Stimulated activated effector memory CD8-positive, alpha-beta T cell treated with anti-CD3 and anti-CD28 coated beads, Interleukin-12 subunit alpha, Interleukin-12 subunit beta, amount 100 ng/mL, for 72 hours (primary cell): ENCODE measurements at regions not wholly inside any gene's neighbourhood (a gene's known extent, or its start where the extent isn't known, plus 50 kb on each side); places are given as distances from the start of the nearest gene placed in this dataset.

Experiments
- ATAC-seq: fragments of 150-1000 bp; cut with Tn5 transposase; 2 replicates; pipeline ENCODE4 v1.10.0; 2021
- DNase-seq, 2 donors: peaks; one replicate each; pipeline ENCODE4 v3.0.0; 2021 to 2022; ENCODE audit warnings: low spot score in 2 of 2
- H3K27ac Mint-ChIP-seq: one replicate; pipeline ENCODE4 v1.8.0; 2022; ENCODE audit warnings: mild to moderate bottlenecking, mixed read lengths
- H3K36me3 Mint-ChIP-seq: one replicate; pipeline ENCODE4 v1.8.0; 2022; ENCODE audit warnings: mild to moderate bottlenecking, mixed read lengths
- H3K4me1 Mint-ChIP-seq: one replicate; pipeline ENCODE4 v1.8.0; 2022; ENCODE audit warnings: mixed read lengths
- H3K4me3 Mint-ChIP-seq: one replicate; pipeline ENCODE4 v1.8.0; 2022; ENCODE audit warnings: mild to moderate bottlenecking, mixed read lengths
- H3K9me3 Mint-ChIP-seq: one replicate; pipeline ENCODE4 v1.8.0; 2022; ENCODE audit warnings: mixed read lengths

DNA sequence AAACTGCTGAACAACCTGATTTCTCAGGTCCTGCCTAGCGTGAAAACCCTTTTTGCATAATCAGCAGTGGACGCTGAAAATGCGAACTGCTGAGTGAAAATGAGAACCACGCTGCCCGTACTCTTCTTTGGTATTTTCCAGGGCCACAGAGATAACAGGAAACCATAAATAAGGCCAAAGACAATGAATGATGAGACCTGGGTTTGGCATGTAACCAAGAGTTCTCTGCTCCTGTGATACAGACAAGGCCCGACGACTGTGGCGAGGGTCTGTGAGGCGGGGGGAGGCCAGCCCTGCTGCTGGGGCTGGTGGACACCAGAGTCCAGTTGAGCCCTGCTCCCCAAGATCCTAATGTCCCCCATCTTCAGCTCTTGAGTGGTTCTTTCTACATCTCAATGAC is 236.0 kb downstream of the WDR11 start:
- H3K9me3 Mint-ChIP-seq = peaks cover 2% of the 10 kb centered on the region
- no peaks in the 10 kb centered on the region for H3K4me1 Mint-ChIP-seq
- H3K27ac Mint-ChIP-seq = no peak overlapping the region
- no peak overlapping the region for H3K4me3 Mint-ChIP-seq
- H3K36me3 Mint-ChIP-seq = no peaks in the 10 kb centered on the region
- DNase-seq (no peak), ATAC-seq (no peak)

DNA sequence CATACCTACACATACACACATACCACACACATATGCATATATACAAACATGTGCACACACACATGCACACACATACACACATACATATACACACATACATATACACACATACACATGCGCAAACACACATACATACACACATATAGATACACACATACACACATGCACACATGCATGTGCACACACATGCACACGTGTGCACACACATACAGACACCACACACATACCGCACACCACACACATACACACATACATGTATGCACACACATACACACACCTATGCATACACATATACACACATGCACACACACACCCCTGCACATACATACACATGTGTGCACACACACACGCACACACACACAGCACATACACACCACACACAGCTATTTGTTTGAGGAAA is 236.5 kb downstream of the WDR11 start:
- H3K9me3 Mint-ChIP-seq = peaks cover 2% of the 10 kb centered on the region
- no peaks in the 10 kb centered on the region for H3K4me1 Mint-ChIP-seq
- no peaks in the 10 kb centered on the region for H3K36me3 Mint-ChIP-seq
- no peak for ATAC-seq
- no peak overlapping the region for H3K4me3 Mint-ChIP-seq
- H3K27ac Mint-ChIP-seq = no peak overlapping the region
- no peak for DNase-seq

DNA sequence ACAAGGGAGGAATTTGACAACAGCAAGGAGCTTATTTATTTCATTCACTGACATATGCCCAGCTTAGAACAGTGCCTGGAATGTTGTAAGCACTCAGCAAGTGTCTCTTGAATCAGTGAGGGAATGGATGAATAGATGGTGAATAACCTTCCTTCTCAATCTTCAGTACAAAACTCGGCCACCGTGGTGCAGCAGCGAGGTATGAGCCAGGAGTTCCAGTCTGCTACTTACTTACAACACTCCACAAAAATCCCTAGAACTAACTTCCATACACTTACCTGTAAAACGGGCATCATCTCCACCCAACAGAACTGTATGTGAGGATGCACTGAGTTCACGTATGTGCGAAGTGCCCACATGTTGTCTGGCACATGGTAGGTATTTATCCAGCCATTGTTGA is 237.4 kb downstream of the WDR11 start:
- no peak overlapping the region for H3K27ac Mint-ChIP-seq
- H3K4me1 Mint-ChIP-seq = no peaks in the 10 kb centered on the region
- H3K9me3 Mint-ChIP-seq = peaks cover 2% of the 10 kb centered on the region
- ATAC-seq = no peak
- no peak overlapping the region for H3K4me3 Mint-ChIP-seq
- H3K36me3 Mint-ChIP-seq = no peaks in the 10 kb centered on the region
- no peak for DNase-seq

DNA sequence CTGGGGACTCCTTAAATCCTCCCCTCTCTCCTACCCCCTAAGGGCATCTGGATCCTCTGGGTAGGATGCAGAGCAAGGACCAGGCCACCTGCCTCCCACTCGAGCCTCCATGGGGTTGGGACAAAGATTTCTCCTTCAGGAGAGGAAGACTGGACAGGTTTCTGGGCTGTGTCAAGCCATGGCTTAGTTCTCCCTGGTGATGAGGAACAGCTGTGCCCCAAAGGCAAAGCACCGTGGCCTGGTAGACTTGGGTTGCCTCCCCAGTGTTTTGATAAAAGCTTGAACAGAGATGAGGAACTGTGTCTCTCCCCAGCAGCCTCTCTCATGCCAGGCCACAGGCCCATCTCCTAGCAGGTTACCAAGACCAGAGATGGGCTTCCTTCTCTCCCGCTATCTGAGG is 238.3 kb downstream of the WDR11 start:
- DNase-seq (no peak), ATAC-seq (no peak)
- Mint-ChIP-seq H3K9me3 (peaks cover 2% of the 10 kb centered on the region), H3K4me1 (no peaks in the 10 kb centered on the region), H3K36me3 (no peaks in the 10 kb centered on the region), H3K4me3 (no peak overlapping the region), H3K27ac (no peak overlapping the region)

DNA sequence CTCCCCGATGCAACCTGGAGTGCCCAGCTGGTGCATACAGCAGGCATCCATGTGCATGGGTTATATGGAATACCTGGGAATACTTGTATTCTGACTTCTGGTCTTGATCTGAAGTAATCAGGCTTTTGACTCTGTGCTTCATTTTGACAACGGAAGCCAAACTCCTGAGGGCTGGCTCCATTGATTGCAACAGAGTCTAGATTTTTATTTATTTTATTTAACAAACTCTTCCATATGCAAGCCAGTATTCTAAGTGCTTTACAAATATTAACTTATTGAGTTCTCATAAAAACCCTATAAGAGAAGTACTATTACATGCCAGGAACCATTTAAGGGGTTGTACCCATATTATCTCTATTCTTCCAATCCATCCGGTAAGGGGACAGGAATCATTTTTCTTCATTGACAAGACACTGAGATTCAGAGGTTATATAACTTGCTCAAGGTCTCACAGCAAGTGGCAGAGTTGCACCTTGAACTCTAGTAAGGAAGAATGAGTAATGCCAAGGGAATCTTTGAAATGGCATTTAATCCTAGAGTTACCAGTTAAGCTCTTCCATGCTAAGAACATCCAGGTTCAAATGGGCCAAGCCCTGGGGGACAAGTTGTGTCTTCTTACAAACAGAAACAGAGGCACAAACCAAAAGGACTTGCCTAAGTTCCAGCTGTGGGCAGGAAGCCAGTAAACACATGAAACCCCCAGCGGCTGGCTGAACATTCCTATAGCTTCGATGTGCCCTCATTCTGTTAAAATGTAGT is 241.0 kb downstream of the WDR11 start:
- no peaks in the 10 kb centered on the region for H3K4me1 Mint-ChIP-seq
- H3K4me3 Mint-ChIP-seq = no peak overlapping the region
- no peak overlapping the region for H3K27ac Mint-ChIP-seq
- H3K9me3 Mint-ChIP-seq = peaks cover 2% of the 10 kb centered on the region
- no peaks in the 10 kb centered on the region for H3K36me3 Mint-ChIP-seq
- ATAC-seq (no peak), DNase-seq (no peak)

DNA sequence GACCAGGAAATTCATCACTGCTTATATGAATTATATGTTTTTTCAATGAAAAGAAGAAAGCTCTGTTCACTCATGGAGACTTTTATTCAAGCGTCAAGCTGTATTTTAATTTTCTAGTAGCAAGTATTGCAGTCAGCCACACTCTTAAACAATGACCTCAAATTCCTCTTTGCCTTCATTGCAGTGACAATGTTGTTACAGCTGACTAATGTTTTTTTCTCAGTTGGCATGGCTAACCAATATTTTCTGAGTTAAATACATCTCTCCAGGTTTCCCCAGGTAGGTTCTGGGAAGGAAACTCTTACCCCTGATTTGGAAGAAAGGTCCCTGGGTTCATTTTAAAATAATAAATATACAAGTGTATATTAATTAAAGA is 241.5 kb downstream of the WDR11 start:
- no peak overlapping the region for H3K27ac Mint-ChIP-seq
- no peaks in the 10 kb centered on the region for H3K4me1 Mint-ChIP-seq
- no peak overlapping the region for H3K4me3 Mint-ChIP-seq
- no peak for DNase-seq
- H3K9me3 Mint-ChIP-seq = peaks cover 2% of the 10 kb centered on the region
- no peaks in the 10 kb centered on the region for H3K36me3 Mint-ChIP-seq
- no peak for ATAC-seq

DNA sequence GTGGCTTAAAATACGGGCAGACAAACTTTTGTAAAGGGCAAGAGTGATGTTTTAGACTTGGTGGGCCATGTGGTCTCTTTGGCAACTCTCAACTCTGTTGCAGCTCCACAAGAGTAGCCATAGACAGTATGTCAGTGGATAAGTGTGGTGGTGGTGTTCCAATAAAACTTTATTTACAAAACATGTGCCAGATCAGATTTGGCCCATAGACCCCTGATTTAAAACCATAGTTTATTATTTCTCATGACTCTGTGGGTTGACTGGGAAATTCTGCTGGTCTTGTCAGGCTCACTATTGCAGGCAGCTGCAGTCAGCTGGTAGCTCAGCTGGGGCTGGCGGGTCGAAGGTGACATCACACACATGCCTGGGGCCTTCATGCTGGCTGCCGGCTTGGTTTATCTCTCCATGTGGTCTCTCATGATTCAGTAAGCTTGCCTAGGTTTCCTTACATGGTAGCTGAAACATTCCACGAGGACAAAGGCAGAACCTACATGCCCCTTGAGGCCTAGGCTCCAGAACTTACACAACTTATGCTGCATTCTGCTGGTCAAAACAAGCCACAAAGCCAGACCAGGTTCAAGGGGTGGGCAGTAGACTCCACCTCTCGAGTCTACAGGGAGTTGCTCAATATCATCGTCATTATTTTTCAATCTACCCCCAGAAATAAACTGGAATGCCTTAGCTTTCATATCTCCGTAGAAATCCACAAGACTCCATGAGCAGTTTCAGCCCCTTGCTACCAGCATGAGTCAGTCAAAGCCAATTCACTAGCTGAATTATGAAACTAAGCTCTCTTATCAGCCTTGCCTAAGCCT is 245.7 kb downstream of the WDR11 start:
- H3K27ac Mint-ChIP-seq = no peak overlapping the region
- no peaks in the 10 kb centered on the region for H3K36me3 Mint-ChIP-seq
- H3K4me1 Mint-ChIP-seq = no peaks in the 10 kb centered on the region
- DNase-seq (no peak), ATAC-seq (no peak)
- H3K4me3 Mint-ChIP-seq = no peak overlapping the region
- H3K9me3 Mint-ChIP-seq = peaks cover under 1% of the 10 kb centered on the region

DNA sequence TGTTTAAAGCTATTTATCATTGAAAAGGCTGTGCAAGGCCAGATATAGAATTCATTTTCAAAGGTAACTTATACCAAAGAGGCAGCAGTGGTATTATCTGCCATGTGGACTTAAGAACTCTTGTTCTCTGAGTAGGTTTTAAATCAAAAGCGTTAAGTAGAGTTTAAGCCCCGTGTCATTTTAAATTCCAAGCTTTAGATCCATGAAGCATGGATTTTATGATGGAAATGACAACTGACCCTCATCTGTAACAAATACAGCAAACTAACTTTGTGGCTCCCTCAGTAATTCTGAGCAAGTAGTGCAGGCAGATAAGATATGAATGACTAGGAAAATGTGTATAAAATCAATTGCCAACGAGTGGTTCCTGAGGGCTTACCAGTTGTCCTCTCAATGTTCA is 247.0 kb downstream of the WDR11 start:
- Mint-ChIP-seq H3K9me3 (no peaks in the 10 kb centered on the region), H3K4me1 (no peaks in the 10 kb centered on the region), H3K27ac (no peak overlapping the region), H3K4me3 (no peak overlapping the region), H3K36me3 (no peaks in the 10 kb centered on the region)
- DNase-seq = no peak
- no peak for ATAC-seq

DNA sequence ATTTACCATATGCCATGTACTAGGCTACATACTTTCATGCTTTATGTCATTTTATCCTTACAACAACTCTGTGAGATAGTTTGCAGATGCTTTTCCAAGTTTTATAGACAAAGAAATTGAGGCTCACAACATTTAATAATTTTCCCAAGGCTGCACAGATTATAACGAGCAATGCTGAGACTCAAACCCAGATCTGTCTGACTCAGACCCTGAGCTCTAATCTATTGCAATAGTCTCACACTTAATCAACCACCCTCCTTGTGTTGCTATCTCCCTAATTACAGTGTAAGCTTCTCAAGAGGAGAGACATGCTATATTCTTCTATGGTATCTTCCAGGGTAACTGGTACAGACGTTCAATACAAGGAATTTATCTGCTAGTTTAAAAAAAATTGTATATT is 247.6 kb downstream of the WDR11 start:
- DNase-seq (no peak), ATAC-seq (no peak)
- no peak overlapping the region for H3K4me3 Mint-ChIP-seq
- no peaks in the 10 kb centered on the region for H3K9me3 Mint-ChIP-seq
- H3K4me1 Mint-ChIP-seq = no peaks in the 10 kb centered on the region
- no peaks in the 10 kb centered on the region for H3K36me3 Mint-ChIP-seq
- H3K27ac Mint-ChIP-seq = no peak overlapping the region

DNA sequence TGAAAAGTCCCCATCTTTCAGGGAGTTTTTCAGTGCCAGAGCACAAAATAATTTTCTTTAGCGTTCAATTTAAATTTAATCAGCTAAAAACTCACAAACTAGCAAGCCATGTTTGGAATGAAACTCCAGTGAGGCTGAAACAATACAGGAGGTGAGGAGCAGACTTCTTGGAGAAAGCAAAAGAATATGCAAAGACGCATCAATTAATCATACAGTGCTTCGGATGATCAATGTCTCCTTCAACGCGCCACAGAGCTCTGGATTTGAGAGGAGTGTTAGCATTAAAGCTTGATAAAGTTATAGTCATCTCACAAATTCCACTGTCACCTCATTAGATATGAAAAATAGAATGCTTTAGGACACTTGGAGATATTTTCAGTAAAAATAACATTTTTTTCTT is 248.0 kb downstream of the WDR11 start:
- Mint-ChIP-seq H3K4me1 (no peaks in the 10 kb centered on the region), H3K4me3 (no peak overlapping the region), H3K36me3 (no peaks in the 10 kb centered on the region), H3K27ac (no peak overlapping the region), H3K9me3 (no peaks in the 10 kb centered on the region)
- DNase-seq (no peak), ATAC-seq (no peak)

DNA sequence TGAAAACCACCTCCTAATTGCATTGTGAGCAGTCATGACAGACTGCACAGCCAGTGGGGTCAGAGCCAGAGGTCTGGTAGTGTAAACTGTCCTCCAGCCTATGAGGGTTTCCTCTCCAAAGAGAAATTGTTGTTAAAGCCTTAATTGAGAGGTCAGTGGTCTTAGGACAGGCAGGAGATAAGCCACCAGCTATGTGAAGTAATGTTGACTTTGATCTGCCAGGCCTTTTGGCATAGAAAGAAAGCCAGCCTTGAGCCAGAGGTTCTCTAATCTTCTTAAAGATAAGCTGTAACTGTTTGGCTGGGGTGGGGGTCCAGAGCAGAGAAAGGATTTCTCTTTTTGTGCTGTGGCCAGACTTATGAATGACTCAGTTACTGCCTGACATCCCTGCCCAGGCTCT is 248.4 kb downstream of the WDR11 start:
- Mint-ChIP-seq H3K9me3 (no peaks in the 10 kb centered on the region), H3K27ac (no peak overlapping the region), H3K4me3 (no peak overlapping the region), H3K36me3 (no peaks in the 10 kb centered on the region), H3K4me1 (no peaks in the 10 kb centered on the region)
- DNase-seq (no peak), ATAC-seq (no peak)

DNA sequence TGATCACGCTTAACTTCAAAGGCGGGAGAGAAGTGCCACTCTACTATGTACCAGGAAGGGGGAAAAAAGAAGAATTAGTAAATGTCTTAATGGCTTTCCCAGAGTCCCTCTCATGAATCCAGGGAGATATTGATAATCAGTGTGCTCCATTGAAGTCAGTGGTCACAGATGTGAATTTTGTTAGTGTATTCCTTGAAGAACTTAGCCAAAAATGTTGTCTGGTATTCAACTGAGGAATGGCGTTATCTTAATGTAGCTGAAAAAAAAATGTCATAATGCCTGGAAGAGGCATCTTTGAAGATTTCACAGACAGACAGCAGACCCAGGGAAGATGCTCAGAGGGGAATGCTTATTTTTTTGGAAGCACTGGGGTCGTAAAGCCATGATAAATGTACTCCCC is 250.4 kb downstream of the WDR11 start:
- ATAC-seq = no peak
- no peaks in the 10 kb centered on the region for H3K4me1 Mint-ChIP-seq

DNA sequence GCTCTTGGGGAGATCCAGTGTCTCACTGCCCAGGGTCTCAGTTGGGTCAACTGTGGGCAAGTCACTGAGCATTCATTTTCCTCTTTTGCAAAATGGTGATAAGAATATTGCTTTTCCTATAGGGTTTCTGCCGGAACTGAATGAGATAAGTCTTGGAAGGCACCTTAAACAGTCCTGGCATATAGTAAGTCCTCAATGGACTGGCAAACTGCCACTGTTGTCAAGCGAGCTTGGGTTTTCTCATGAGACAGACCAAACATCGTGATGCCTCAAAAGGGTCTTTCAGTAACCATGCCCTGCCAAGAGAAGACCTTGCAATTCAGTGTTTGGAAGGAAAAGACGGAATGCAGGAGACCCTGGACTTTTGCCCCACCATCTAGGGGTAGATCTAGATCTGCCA is 251.5 kb downstream of the WDR11 start:
- Mint-ChIP-seq H3K36me3 (no peaks in the 10 kb centered on the region), H3K27ac (no peak overlapping the region), H3K9me3 (no peaks in the 10 kb centered on the region), H3K4me1 (no peaks in the 10 kb centered on the region), H3K4me3 (no peak overlapping the region)
- no peak for DNase-seq
- no peak for ATAC-seq

More for the DNA sequence above, 250.4 kb downstream of the WDR11 start:
- no peak for DNase-seq
- no peak overlapping the region for H3K27ac Mint-ChIP-seq
- H3K36me3 Mint-ChIP-seq = no peaks in the 10 kb centered on the region
- H3K9me3 Mint-ChIP-seq = no peaks in the 10 kb centered on the region
- H3K4me3 Mint-ChIP-seq = no peak overlapping the region

DNA sequence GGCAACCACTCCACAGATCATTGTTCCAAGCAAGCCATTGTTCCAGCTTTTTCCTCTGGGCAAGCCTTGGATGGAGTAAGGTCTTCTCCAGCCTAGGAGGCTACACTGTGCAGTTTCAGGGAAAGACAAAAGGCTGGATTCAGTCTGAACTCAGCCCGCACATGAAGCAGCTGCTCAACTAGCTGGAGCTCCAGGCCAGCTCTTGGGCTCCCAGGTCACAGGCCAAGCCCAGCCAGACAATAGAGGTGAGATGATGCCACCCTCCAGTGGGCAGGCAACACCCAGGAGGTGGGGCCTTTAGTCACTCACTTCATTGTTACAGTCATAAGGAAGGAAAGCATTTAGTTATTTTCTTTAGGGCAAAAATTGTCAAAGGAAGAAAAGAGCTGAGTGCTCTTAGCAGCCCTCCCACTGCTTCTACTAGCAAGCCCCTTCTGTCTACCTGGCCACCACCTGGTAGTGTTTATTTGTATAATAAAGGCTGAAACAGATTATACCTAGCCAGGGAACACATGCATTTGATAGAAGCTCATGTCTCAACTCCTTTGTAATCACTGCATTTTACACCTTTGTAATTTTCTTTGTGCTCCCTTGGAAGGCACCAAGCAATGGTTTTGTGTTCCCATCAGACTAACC is 253.4 kb downstream of the WDR11 start:
- ATAC-seq = no peak
- Mint-ChIP-seq H3K36me3 (no peaks in the 10 kb centered on the region), H3K27ac (no peak overlapping the region), H3K4me1 (no peaks in the 10 kb centered on the region), H3K4me3 (no peak overlapping the region), H3K9me3 (no peaks in the 10 kb centered on the region)
- no peak for DNase-seq

DNA sequence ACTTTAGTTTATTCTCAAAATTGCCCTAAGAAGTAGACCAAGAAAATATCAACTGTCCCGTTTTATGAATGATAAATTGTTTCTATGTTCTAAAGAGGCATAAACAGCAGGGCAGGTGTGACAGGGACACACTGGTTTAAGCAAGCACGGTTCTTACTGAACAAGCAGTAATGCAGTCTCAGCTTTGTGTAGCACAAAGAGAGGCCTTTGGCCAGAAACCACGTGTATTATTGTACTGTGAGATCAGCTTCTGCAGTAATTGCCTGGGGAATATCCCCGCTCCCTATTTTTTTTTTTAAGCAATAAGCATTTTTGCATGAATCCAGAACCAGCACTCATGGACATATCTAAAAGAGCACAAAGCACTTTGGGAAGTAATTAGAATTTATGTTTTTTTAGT is 255.4 kb downstream of the WDR11 start:
- Mint-ChIP-seq H3K9me3 (no peaks in the 10 kb centered on the region), H3K4me1 (no peaks in the 10 kb centered on the region), H3K27ac (no peak overlapping the region), H3K36me3 (no peaks in the 10 kb centered on the region), H3K4me3 (no peak overlapping the region)
- no peak for ATAC-seq
- no peak for DNase-seq

DNA sequence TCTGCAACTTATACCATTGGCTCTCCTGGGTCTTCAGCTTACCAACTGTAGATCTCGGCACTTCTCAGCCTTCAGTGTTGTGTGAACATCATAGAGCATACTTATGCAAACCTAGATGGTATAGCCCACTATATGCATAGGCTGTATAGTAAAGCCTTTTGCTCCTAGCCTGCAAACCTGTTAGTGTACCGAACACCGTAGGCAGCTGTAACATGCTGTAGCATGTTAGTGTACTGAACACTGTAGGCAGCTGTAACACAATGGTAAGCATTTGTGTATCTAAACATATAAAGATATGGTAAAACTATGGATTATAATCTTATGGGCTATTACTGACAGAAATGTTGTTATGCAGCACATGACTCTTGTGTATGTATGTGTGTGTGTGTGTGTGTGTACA is 256.9 kb downstream of the WDR11 start:
- DNase-seq = no peak
- H3K27ac Mint-ChIP-seq = no peak overlapping the region
- H3K36me3 Mint-ChIP-seq = no peaks in the 10 kb centered on the region
- no peaks in the 10 kb centered on the region for H3K4me1 Mint-ChIP-seq
- no peak for ATAC-seq
- H3K9me3 Mint-ChIP-seq = no peaks in the 10 kb centered on the region
- no peak overlapping the region for H3K4me3 Mint-ChIP-seq
